CD4-positive, alpha-beta T cell treated with Interleukin-21 for 1 hour (primary cell): ENCODE measurements at regions not wholly inside any gene's neighbourhood (a gene's known extent, or its start where the extent isn't known, plus 50 kb on each side); places are given as distances from the start of the nearest gene placed in this dataset.

Source experiments
- DNase-seq: peaks from one replicate; pipeline ENCODE4 v3.0.0-alpha.2; 2020

DNA sequence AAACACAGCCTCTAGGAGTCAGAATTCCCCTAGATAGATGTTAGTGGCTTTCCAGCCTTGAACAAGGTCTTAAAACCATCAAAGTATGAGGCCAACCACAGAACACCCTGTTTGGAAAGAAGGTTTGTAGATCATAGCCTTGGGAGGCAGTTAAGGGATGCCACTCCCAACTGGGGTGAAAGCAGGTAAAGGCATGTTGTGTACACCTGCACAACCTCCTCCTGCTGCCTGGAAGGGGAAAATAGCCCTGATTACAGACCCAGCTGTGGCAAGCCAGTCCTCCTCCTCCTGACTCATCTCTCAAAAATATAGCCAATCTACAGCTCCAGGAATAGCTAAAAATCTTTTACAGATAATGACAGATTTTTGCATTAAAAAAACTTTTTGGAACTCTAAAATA, 108.1 kb downstream of the RBM43 start:
- no peak for DNase-seq

DNA sequence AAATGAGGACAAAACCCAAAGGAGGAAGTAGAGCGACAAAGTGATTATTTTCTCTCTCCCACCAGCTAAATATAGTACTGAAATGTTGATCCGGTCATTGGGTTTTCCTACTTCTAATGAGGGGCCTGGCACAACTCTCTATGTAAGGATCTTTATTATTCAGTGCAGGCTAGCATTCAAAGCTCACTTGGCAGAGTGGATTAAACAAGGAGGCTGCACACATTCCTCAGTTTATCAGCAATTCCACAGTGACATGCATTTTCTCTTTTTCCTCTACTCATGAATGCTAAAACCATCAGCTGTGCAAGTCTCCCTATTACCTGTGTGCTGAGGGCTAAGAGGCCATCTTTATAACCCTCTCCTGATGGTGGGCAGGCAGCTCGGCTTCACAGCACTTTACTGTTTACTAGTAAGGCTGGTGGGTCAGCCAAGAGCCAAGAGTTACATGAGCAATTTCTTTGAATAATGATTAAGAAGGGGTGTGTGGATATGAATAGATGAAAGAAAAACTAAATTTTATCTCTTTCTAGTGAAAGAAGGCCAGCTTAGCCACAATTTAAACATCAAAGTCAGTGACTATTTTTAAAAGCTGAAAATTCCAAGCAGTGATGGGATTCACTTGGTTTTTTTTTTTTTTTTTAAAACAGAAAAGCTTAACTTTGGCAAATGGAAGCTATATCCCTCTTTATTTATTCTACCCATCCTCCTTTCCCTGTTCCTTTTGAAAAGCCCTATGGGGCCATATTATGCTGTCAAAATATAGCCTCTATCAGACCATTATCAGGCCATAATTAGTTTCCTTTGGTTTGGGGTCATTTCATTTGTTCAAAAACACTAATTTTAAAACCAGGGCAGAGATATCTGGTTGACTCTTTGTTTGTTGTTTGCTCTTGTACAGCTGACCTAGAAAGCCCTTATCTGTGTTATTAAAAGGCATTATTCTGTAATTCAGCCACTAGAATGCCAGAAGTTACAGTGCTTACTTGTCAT, 111.0 kb downstream of the RBM43 start:
- DNase-seq: no peak

DNA sequence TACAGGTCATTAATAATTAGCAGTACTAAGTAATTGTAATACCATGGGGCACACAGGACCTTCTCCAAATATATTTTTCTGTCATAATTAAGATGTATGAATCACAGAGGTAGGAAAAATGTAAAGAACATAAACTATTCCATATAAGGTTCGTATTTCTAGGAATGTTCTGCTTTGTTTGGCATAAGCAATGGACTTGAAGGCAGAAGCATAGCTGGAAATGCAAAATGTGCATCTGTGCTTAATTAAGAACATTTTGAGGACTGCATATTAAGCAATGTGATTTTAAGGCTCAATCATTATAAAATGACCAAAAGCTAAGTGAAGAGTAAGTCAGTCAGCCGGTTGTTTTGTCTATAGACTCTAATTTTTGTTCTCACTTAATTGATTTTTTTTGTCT, 123.2 kb downstream of the RBM43 start:
- no peak for DNase-seq

DNA sequence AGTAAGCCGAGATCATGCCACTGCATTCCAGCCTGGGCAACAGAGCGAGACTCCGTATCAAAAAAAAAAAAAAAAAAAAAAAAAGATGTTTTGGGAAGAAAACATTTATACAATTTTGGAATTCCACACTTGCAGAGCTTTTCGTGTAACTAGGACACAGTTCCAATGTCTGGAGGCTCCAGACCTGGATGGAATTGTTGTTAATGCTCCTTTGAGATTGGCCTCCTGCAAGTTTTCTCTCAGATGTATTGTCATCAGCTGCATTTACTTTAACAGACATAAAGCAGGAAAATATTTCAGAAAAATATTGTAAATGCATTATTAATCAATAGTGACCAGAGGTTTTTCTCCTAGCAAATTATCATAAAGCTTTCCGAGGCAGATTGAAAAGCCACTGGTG, 124.1 kb downstream of the RBM43 start:
- DNase-seq: no peak

DNA sequence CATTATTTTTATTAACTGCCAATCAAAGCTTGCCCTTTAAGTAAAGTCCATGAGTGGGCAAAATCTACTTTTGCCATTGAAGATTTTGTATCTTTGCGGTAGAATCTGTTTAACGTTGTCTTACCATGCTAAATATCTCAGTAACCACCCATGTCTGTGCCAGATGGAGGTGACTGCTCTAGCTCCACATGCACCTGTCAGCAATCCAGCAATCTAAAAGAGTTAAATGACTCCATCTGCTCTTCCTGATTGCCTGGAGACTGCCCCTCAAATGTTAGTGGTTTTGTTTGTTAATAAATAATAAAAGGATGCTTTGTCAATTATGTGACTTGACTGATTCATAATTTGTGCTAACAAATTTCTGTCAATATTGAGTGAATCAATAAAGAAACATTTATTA, 141.7 kb downstream of the RBM43 start:
- no peak for DNase-seq

DNA sequence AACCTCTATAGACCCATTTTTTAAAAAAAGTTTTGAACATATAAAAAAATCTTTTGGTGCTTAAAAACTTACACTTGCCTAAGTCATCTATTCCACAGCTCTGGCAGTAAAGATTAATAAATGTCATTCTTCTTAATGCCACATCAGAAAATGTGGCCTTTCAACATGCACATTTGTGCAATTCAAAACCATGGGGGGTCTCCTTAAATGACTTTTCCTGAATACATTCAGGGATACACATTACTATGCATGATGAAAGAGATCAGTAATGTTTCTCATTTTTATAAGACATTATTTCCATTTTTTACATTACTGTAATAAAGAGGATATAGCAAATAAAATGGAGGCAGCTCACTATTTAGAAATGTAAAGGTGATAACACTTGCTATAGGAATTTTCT, 142.3 kb downstream of the RBM43 start:
- no peak for DNase-seq

DNA sequence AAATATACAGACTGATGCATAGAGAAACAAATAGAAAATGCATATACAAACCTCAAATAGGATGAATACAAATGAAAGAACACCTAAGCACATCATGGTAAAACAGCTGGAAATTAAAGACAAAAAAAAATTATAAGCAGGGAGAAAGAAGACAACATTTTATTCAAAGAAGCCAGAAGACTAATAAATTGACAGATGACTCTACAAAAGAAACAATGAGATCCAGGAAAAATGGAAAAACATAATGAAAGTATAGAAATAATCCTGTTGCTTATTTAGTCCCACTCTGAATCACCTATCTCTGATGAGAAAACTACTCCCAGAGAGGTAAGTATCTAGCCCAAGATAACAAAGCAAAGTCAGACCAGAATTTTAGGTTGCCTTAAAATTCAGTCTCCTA, 143.4 kb downstream of the RBM43 start:
- no peak for DNase-seq

DNA sequence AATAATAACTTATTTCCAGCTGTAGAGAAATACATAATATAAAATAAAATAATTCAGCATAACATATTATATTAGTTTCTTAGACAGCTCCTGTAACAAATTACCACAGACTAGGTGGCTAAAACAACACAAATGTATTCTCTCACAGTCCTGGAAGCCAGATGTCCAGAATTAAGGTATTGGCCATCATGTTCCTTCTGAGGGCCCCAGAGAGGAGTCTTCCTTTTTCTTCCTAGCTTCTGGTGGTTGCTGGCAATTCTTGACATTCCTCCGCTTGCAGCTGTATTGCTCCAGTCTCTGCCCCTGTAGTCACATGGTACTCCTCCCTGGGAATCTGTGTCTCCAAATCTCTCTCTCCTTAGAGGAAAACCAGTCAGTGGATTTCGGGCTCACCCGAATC, 146.8 kb downstream of the RBM43 start:
- DNase-seq: no peak

DNA sequence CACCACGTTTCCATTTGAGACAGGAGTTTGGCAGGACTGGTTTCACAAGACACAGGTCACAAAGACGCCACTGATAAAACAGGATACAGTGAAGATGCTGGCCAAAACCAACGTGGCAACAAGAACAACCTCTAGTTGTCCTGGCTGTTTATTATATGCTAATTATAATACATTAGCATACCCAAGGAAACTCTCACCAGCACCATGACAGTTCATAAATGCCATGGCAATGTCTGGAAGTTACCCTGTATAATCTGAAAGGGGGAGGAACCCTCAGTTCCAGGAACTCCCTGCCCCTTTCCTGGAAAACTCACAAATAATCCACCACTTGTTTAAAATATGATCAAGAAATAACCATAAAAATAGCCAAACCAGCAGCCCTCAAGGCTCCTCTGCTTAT, 148.3 kb downstream of the RBM43 start:
- no peak for DNase-seq

DNA sequence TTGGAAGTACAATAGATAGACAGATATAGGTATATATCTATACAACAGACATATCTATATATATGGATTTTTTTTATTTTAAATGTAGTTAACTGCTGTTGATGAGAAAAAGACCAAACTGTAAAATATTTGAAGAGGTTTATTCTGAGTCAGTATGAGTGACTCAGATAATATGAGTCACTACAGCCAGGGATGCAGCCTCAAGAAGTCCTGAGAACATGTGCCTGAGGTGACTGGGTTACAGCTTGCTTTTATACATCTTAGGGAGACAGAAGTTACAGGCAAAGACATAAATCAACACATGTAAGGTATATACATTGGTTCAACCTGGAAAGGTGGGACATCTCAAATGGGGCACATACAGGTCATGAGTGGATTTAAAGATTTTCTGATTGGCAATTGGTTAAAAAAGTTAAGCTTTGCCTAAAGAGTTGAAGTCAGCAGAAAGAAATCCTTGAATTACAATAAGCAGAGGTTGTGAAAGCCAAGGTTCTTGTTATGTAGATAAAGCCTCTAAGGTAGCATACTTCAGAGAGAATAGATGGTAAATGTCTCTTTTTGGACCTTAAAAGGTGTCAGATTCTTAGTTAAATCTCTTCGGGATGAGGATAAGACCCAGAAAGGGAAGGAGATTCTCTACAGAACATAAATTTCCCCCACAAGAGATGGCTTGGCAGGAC, 149.9 kb downstream of the RBM43 start:
- no peak for DNase-seq

DNA sequence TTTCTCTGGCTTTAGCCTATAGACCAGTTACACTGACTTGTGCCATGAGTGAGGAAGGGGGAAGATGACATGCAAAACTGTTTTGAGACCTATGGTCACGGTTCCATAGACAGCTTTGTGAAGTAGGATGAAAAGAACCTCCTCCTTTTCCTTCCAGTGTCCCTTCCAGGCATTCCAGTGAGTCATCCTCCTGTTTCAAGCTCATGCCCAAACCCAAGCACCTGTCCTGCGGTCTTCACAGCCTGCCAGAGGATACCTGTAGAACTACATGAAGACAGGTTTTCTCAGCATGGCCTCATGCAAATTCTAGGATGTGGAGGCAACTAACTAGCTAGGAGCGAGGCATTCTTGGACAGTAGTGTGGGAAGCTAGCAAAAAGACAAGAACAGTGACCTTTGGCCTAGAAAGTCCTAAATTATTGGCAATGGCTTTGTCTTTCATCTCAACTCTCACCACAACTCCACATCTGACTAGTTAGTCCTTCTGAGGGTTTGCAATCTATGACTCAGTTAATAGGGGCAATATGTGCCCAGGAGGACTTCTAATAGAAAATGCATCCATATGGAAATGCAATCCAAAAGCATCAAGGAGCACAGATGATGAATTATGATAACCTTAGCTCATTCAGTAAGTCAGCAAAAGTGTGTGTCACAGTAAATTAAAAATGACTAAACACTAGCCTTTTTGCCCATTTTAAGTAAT, 154.7 kb downstream of the RBM43 start:
- no peak for DNase-seq

DNA sequence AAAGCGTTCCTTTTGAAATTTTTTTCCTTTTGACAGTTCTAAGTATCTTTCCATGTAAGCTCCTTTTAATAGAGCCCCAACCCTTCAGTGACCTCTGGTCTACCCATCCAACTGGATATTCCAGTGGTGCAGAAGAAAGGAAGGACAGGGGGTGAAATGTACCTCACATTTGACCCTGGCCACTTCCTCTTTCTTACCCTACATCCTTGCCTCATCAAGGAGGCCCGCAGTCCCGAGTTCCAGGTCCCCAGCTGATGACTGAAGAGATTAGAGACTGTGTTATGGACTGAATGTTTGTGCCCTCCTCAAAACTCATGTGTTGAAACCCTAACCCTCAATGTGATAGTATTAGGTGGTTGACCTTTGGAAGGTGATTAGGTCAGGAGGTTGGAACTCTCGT, 158.1 kb downstream of the RBM43 start:
- no peak for DNase-seq

DNA sequence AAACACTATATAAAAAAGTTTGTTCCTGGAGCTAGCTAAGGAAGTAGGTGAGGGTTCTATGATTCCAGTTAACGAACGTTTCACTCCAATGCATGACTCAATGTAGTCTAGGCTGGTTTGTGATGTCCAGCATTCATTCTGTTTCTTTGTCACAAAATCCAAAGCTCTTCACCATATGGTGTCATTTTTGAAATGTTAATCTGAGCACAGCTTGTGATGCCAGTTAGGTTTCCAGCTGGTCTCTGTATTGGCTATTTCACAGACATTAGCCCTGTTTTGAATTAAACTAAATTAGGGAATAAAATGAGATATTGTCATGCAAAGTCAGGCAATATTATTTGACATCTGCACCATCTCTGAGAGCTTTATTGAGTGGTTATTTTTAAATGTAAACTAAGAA, 159.4 kb downstream of the RBM43 start:
- DNase-seq: no peak

DNA sequence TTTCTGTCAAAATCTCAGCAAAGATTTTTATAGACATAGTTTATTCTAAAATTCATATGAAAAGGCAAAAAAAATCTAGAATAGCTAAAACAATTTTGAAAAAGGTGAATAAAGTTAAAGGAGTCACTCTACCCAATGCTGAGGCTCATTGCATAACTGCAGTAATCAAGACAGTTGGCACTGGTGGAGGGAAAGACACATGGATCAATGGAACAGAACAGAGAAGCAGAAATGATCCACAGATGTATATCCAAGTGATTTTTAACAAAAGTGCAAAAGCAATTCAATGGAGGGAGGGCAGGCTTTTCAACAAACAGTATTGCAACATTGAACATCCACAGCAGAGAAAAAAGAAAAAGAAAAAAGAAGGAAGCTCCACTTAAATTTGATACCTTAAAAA, 162.8 kb downstream of the RBM43 start:
- DNase-seq: no peak

DNA sequence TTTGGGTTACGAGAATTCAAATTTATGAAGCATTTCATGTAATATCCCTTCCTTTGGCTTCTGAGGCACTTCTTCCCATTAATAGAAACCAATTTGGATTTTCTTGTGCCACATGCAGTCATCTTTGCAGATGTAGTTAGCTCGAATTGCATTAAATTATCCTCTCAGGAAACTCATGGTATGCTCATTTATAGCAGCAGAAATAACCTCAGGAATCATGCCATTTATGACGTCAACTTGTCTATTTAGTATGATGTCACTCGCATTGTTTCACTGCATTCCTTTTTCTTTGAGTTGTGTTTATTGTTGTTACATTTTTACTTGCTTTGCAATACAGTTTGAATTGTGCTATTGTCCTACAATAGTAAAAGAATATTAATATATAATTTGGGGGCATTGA, 163.8 kb downstream of the RBM43 start:
- no peak for DNase-seq

DNA sequence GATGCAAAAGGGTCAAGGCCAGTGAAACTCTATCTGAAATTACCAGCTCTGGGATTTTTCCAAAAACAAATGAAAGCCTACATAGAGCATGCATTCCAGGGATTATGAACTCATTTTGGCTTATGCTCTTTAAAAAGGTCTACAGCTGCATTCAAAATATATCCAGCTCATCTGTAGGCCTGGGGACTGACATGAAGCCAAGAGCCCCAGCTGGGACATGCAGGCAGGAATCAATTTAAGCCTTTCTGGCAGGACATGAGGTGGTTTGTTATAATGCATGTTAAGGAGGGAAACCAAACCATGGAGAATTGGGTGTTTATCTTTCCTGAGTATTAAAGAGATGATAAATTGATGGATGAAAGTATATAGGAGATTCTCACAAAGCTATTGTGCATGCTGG, 164.5 kb downstream of the RBM43 start:
- no peak for DNase-seq

DNA sequence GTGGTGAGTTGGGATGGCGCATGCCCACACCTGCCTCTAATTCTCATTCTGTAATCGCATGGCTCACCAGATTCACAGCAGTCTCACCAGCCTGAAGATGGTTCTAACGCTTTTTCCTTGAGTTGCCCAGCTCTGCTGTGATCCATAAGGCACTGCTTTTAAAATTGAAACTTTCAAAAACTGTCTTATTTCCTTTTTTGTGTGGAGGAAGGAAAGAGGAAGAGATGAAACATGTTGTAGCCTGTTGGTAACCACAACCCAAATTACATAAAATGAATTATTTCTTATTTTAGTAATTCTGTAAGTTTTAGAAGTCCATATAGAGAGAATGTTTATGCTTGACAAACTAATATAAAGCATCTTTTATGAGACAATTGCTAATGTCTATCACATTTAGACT, 165.4 kb downstream of the RBM43 start:
- DNase-seq: no peak

DNA sequence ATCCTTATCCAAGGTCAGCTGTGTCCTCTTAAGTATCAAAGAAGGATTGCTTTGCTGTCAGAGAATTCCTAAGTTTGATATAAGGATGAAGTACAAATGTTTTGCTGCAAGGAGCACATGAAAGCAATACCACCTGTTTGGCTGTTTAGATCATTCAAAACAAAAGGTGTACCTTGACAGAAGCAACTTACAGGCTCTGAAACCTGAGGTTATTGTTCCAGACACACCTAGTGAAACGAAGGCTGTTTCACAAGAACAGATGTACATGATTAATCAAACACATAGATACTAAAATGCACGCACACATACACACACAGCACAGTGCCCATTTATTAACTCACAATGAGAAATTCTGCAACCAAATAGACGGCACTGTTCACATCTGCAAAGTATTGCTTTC, 166.2 kb downstream of the RBM43 start:
- no peak for DNase-seq

DNA sequence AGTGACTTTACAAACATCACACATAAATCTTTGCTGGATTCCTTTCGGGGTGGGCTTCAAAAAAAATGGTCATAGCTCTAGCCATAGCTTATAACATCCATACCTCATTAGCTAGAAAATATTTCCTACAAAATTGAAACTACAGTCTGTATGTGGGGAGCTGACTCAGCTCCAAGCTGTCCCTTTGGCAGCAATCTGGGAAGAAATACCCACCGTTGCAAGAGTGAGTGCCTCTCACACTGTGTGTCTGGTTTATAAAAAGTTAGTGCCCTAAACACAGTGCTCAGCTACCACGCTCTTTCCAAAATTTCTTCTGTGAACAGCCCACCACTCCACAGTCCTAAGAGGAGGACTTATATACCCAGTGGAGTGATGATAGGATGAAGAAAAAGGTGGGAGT, 170.1 kb downstream of the RBM43 start:
- no peak for DNase-seq

DNA sequence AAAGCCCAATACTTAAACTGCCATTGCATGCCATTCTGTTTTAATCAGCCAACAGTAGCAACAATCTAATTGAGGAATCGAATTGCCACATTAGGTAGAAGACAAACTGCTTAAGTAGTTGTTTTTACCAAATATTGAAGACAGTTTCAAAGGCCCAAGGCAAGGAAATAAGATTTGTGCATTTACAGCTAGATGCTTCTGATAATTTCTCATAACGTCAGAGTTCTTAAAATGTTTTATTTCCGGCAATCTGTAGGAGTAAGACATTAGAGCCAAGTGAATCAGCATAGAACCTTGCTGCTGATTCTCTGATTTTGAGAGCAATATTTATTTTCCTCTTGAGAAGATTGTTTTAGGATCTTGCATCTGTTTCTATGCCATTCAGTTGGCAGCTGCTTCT, 174.3 kb downstream of the RBM43 start:
- DNase-seq: no peak

DNA sequence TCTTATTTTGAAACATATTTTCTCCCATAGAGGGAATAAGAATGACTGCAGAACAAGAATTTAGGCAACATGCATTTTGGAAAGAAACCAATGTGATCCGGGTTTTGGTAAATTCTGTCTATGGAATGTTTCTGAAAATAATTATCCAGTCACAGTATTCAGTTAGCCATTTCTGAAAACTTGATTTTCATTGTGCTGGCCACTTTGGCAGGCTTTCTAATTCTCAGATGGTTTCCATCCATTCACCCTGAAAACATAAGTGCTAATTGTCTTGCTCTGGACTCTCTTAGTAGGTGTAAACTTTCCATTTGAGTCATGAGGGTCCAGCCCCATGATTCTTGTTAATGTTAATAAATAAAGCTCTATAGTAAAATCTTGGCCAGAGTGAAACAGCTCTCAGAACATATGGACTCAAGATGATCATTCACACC, 176.5 kb downstream of the RBM43 start:
- DNase-seq: no peak

DNA sequence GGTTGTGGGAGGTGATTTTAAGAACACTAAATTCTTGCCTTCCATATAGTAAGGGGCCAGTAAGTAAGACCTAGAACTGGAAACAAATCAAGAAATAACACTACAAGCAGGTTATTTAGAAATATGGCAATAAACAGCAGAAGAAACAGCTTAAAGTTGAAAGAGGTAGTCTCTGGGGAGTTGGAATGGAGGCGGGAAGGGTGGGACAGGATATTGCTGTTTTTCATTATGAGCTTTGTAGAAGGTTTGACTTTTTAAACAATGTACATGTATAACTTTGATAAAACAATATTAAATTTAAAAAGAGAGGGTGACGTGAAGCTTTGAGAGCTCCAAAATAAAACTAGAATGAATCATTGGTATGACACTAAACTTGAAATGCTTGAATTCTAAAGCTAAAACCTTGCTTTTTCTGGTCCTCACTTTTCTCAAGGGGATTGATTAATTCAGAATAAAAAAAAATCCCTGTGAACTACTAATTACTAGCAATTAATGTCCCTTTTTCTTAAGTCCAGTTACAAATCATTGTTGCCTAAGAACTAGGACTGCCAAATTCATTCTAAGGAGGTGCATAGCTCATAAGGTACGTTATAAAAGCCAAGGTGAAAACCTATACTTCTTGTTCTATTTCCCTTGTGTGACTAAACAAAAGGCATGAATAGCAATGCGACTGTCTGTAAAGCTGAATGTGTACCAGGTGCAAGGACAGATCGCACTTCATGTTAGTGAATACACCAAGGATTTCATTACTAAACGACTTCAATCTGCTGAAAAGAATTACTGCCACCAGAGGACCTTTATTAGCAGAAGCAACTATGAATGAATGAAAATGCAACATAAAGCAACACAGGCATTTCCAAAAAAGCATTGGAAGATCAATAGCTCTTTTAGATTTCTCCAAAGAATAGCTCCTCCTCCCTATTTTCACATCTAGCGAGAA, 177.5 kb downstream of the RBM43 start:
- DNase-seq: no peak

DNA sequence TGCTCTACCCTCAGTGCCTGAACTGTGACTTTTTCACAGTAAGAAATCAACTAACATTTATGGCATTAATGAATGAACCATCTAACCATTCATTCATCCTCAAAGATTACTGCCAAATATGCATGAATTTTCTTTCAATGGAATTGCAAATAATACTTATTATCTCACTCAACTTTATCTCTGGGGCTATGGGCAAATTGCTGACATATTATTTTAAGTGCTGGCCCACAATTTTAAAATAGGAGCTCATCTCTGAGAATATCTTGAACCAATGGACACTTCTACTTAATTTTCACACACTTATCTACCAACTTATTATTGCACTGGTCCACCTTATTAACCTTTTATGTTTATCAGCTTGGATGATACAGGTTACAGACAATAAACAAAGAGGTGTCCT, 182.8 kb downstream of the RBM43 start:
- no peak for DNase-seq
